D721Med (cell line): ENCODE measurements at regions not wholly inside any gene's neighbourhood (a gene's known extent, or its start where the extent isn't known, plus 50 kb on each side); places are given as distances from the start of the nearest gene placed in this dataset.

Experiments
- DNase-seq: peaks from one replicate; pipeline ENCODE4 v3.0.0; 2011; ENCODE audit warnings: low spot score; ENCODE audit not compliant: insufficient read length
- FAIRE-seq: peaks from 2 replicates; lab custom pipeline; 2011; peaks lifted over from hg19 to GRCh38; lab: Jason Lieb, UNC
- TF ChIP-seq, protein P1 (sequence below): IDR thresholded peaks from 2 replicates; pipeline ENCODE4 v1.5.1; 2012; ENCODE audit warnings: mild to moderate bottlenecking, control low read depth; ENCODE audit not compliant: insufficient read depth; ENCODE audit errors: missing control alignments

DNA sequence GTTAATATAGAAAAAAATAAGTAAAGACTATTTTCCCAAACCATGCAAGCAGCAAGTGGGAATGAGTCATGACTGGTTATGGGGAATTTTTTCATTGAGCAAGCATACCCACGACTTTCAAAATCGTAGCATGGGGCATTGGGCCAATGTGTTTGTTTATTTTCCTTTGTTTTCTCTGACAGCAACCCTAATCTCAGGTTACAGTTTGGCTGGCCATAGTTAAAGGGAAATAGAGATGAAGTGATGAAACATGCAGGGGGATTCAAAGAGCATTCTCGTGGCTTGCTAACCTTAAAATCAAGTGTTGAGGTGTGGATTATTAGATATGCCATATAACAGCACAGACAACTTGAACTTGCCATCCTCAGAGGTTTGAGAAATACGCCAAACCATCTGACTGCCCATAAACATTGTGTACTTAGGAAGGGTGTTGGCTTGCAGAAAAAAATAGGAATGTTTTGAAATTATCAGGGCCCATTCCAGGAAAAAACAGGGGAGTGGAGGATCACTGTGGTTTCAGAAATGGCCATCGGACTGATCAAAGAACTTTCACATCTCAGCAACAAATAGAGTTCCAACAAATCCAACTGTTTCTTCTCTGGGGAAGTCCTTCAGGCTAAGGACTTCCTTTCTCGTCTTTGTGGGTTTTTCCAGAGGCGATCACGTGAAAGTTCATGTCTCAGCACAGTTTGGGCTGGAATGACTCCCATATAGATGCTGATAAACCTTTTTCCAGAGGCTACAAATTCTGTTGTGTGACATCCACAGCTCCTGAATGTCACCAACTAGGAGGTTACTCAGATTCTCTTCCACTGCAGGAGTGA, 259.1 kb downstream of the SYK start:
- no peak for DNase-seq
- TF ChIP-seq, protein P1, sequence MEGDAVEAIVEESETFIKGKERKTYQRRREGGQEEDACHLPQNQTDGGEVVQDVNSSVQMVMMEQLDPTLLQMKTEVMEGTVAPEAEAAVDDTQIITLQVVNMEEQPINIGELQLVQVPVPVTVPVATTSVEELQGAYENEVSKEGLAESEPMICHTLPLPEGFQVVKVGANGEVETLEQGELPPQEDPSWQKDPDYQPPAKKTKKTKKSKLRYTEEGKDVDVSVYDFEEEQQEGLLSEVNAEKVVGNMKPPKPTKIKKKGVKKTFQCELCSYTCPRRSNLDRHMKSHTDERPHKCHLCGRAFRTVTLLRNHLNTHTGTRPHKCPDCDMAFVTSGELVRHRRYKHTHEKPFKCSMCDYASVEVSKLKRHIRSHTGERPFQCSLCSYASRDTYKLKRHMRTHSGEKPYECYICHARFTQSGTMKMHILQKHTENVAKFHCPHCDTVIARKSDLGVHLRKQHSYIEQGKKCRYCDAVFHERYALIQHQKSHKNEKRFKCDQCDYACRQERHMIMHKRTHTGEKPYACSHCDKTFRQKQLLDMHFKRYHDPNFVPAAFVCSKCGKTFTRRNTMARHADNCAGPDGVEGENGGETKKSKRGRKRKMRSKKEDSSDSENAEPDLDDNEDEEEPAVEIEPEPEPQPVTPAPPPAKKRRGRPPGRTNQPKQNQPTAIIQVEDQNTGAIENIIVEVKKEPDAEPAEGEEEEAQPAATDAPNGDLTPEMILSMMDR, result no peak
- FAIRE-seq, result no peak

DNA sequence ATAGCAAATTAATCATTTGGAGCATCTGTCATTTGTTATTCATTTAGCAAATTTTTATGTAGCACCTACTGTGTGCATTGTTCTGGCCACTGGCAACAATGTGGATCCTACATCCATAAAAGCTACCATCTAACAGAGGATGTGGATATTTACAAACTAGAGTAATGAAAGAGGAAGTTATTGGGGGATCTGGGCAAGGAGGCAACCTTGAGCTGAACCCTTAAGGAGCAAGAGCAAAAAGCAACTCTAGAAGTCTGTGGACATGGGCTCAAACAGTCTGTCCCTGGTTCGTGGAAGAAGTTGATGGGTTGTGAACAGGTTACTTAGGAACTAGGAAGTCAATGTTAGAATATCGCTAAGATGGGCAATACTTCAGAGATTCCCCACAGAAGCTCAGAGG, 259.9 kb downstream of the SYK start:
- no peak for DNase-seq
- no peak for FAIRE-seq
- TF ChIP-seq, protein P1, result no peak

DNA sequence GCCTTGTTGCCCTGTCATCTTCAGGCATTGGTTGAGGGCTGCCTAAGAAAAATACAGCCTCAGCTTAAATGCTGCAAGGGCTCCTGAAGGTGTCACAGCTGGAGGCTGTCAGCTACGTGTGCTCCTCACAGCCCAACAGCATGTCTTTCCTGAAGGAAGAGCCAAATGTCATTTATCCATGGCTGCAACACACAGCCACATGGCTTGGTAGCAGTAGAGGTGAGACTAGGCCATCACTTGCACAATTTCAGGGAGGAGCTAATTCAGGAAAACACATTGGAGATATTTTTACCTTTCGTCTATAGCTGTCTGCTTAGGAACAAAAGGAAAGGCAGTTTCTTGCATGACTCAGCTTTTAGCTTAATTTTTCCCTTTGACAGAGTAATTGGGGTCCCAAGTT, 260.7 kb downstream of the SYK start:
- DNase-seq (no peak), FAIRE-seq (no peak)
- TF ChIP-seq, protein P1, result no peak

DNA sequence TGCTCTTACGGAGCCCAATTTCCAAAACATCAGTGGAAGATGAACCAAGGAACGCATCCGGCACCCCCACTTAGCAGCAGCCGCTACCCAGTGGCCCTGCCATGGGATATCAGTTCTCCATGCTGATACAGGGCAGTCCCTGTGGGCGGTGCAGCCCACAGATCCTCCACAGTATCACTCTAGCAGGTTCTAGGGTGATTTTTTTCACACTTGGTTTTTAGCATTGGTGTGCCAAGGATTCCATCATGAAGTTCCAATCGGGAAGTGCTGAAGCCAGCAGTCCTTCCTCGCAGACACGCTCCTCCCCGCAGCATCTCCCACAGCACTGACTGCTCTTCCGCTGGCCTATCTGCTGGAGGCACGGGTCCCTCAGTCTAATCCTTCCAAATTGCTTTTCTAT, 261.9 kb downstream of the SYK start:
- TF ChIP-seq, protein P1, result no peak
- FAIRE-seq (no peak), DNase-seq (no peak)

DNA sequence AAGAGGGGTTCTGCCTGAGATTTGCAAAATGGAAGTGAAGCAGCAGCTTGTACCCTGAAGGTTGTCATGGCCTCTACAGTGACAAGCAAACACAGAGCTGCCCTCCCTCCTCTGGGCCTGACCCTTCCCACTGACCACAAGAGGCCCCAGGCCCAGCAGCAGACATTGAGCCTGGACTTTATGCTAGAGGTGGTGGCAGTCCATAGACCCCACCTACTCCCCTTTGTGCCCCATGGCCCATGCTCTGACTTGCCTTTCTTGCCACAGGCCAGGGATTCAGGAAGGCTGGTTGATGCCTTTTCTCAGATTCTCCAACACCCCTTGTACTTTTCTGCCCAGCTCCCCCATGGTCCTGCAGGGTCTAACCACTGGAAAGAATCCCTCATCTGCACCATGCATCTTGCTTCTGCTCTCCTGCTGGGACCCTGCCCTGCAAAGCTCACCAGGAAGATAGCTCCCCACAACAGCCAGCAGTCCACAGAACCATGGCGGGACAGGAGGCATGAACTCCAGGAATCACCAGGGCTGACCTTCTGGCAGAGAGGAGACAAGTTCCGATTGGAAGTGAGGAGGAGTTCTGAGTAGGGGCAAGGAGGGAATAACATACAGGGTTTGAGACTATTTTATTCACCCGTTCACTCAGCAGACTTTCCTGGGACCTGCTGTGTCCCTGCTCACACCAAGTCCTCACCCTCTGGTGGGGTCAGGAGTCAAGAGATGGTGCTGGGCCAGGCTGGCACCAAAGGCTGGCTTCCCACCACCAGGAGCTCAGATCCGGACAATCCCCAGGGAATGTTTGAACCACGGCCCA, 263.8 kb downstream of the SYK start:
- TF ChIP-seq, protein P1, result no peak
- DNase-seq (no peak), FAIRE-seq (no peak)

DNA sequence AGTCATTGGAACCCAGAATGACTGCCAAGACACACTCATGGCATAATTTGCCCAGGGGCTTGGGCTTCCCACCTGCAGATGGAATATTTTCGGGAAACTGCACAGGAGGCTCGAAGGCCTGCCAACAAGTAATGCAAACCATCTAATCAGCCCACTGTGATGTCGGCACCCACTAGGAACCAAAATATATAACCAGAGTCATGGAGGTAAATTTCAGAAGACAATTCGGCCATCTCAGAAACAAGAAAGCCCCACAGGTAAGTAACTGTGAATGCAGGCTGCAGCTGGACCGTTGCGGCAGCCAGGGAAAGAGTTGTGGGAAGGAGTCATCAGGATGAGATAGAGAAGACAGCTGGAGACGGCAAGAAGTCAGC, 264.4 kb downstream of the SYK start:
- TF ChIP-seq, protein P1, result no peak
- DNase-seq (no peak), FAIRE-seq (no peak)

DNA sequence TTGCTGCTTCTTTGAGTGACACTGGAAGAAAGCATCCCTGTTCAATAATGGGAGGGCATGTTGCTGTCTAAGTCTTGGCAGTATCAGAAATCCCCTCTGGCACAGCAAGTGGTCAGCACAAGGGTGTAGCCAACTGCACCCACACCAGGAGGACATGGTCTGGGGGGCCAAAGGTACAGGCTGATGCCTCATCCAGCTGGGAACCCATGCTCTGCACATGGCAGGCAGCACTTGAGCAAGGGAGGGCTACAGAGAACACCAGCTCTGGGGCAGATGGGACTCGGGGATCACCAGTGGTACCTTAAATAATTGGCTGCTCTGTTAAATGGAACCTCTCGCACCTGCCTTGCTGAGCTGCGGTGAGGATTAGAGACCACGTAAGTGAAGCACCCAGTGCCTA, 265.2 kb downstream of the SYK start:
- DNase-seq (no peak), FAIRE-seq (no peak)
- TF ChIP-seq, protein P1, result no peak
